Nephron (organoid): ENCODE measurements at regions not wholly inside any gene's neighbourhood (a gene's known extent, or its start where the extent isn't known, plus 50 kb on each side); places are given as distances from the start of the nearest gene placed in this dataset.
A peak's percentile ranks its signal among the peaks of the same experiment; 100 is the strongest.

Experiments
- H3K27ac Mint-ChIP-seq, 3 experiments: 2 replicates each; pipeline ENCODE4 v1.8.0; 2020; ENCODE audit warnings: mixed read lengths in 3 of 3, mild to moderate bottlenecking in 2 of 3, moderate library complexity in 1 of 3
- H3K27me3 Mint-ChIP-seq: 2 replicates; pipeline ENCODE4 v1.8.0; 2021; ENCODE audit warnings: low read depth, mild to moderate bottlenecking, moderate library complexity, mixed read lengths
- H3K36me3 Mint-ChIP-seq: 2 replicates; pipeline ENCODE4 v1.8.0; 2020; ENCODE audit warnings: low read depth, mixed read lengths
- H3K4me1 Mint-ChIP-seq: 2 replicates; pipeline ENCODE4 v1.8.0; 2020; ENCODE audit warnings: mixed read lengths
- H3K4me3 Mint-ChIP-seq, 3 experiments: 2 replicates each; pipeline ENCODE4 v1.8.0; 2020; ENCODE audit warnings: mild to moderate bottlenecking in 3 of 3, mixed read lengths in 3 of 3, moderate library complexity in 2 of 3
- H3K9me3 Mint-ChIP-seq: 2 replicates; pipeline ENCODE4 v1.8.0; 2020; ENCODE audit warnings: mixed read lengths
- TF ChIP-seq, protein P1 (sequence below), 3 experiments: fragments of 200-600 bp; sonication (generic); IDR thresholded peaks; one replicate each; pipeline ENCODE4 v1.5.0; 2021; ENCODE audit warnings: antibody characterized with exemption in 3 of 3; ENCODE audit not compliant: unreplicated experiment in 3 of 3

DNA sequence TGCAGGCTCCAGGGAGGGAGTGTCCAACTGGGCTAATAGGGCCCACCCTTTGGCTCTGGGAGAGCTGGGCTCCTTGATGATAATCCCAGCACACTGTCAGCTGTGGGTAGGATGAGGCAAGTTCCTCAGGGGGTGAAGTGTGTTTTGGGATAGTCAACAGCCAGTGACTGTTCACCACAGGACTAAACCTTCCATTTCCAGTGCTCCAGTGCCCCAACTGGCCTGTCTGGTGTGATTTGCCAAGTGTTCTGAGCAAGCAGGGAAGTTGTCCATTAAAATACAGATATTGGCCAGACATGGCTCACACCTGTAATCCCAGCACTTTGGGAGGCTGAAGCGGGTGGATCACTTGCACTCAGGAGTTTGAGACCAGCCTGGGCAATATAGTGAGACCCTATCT is 150.9 kb downstream of the TM9SF2 start:
- H3K4me1 Mint-ChIP-seq: peaks cover 10% of the 10 kb centered on the region
- H3K4me3 Mint-ChIP-seq: no peak overlapping the region
- peaks cover 11% of the 10 kb centered on the region for H3K27me3 Mint-ChIP-seq
- TF ChIP-seq, protein P1, sequence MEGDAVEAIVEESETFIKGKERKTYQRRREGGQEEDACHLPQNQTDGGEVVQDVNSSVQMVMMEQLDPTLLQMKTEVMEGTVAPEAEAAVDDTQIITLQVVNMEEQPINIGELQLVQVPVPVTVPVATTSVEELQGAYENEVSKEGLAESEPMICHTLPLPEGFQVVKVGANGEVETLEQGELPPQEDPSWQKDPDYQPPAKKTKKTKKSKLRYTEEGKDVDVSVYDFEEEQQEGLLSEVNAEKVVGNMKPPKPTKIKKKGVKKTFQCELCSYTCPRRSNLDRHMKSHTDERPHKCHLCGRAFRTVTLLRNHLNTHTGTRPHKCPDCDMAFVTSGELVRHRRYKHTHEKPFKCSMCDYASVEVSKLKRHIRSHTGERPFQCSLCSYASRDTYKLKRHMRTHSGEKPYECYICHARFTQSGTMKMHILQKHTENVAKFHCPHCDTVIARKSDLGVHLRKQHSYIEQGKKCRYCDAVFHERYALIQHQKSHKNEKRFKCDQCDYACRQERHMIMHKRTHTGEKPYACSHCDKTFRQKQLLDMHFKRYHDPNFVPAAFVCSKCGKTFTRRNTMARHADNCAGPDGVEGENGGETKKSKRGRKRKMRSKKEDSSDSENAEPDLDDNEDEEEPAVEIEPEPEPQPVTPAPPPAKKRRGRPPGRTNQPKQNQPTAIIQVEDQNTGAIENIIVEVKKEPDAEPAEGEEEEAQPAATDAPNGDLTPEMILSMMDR (IDR thresholded peaks at IDR 0.05; ENCODE audit: unreplicated experiment in 3 of 3): no peak
- H3K36me3 Mint-ChIP-seq: no peaks in the 10 kb centered on the region
- no peaks in the 10 kb centered on the region for H3K9me3 Mint-ChIP-seq
- H3K27ac Mint-ChIP-seq: no peak overlapping the region

DNA sequence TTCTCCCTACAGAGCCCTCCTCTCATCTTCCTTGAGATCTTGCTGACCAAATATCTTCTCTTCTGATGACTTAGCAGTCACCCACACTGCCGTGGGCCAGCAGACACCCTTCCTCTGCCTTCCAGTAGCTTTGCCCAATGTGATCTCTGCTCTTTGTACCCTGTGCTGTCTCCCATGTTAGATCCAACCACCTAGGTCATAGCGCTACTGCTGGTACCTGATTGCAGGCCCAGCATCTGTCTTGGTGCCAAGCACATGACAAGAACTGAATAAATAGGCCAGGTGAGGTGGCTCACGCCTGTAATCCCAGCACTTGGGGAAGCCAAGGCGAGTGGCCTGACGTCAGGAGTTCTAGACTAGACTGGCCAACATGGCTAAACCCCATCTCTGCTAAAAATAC is 149.7 kb downstream of the TM9SF2 start:
- TF ChIP-seq, protein P1 (IDR thresholded peaks at IDR 0.05; ENCODE audit: unreplicated experiment in 3 of 3): no peak

DNA sequence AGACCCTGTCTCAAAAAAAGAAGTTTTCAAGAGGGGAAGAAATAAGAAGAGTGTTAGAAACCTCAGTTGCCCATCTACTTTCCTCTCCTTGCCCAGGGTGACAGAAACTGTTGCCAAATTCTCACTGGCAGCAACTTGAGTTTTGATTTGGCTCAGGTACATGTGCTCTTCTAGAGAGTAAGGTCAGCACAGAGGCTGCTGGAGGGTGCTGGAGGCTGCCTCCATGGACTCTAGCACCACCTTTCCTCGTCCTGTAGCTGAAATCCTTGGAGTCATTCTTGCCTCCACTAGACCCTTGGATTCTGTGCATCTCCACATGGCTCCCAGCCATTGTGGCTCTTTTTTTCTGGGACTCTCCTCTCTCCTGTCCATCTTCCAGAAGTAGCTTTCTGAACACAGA is 149.1 kb downstream of the TM9SF2 start:
- Mint-ChIP-seq H3K4me1 (no peaks in the 10 kb centered on the region), H3K4me3 (no peak overlapping the region), H3K27ac (no peak overlapping the region), H3K27me3 (no peaks in the 10 kb centered on the region), H3K36me3 (no peaks in the 10 kb centered on the region), H3K9me3 (no peaks in the 10 kb centered on the region)
- TF ChIP-seq, protein P1 (IDR thresholded peaks at IDR 0.05; ENCODE audit: unreplicated experiment in 3 of 3): no peak

More for the DNA sequence above, 149.7 kb downstream of the TM9SF2 start:
- Mint-ChIP-seq H3K4me3 (no peak overlapping the region), H3K27me3 (peaks cover 1% of the 10 kb centered on the region), H3K27ac (no peak overlapping the region), H3K36me3 (no peaks in the 10 kb centered on the region), H3K9me3 (no peaks in the 10 kb centered on the region), H3K4me1 (peaks cover 1% of the 10 kb centered on the region)

DNA sequence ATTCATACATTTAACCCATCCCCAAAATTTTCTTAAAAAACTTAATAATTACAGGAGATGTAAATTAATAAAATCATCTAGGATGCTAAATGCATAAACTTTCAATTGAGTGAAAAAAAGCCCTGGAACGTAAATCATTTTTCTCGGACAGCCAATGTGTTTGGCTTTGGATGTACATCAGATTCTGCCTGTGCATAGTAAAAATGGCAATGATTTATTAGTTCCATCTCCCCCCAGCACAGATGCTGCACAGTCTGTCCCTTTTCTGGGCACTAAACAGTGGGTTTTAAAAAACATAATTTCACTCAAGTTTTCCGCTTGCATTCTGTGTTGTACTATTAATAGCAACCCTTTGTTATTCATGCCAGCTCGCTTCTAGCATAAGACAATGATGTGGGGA is 147.7 kb downstream of the TM9SF2 start:
- Mint-ChIP-seq H3K27ac (no peak overlapping the region), H3K27me3 (no peaks in the 10 kb centered on the region), H3K36me3 (no peaks in the 10 kb centered on the region), H3K4me3 (no peak overlapping the region), H3K9me3 (no peaks in the 10 kb centered on the region), H3K4me1 (no peaks in the 10 kb centered on the region)
- TF ChIP-seq, protein P1 (IDR thresholded peaks at IDR 0.05; ENCODE audit: unreplicated experiment in 3 of 3): no peak

DNA sequence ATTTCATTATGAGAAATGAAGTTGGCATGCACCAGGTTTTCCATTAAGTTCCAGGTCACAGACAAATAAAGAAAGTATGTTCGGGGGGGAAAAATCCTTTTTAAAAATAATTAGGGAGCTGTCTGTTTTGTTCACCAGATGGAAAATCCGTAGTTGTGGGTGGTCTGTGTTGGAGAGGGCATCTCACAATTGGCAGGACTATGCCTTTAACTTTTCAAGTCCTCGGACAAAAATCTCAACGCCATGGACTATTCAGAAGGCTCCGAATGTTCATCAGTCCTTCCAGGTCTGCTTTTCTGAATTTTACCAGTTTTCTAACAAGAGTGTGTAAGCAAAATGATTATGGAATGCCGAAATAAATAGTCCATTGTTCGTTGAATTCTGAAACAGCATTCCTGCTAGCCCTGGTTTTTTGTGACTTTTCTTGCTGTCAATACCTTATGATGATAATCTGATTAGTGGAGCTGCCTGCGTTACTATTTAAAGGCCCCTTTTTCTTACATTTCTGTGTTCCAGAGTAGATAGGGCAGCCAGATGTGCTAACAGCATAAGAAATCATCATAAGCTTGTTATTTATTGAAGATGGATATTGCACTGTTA is 146.9 kb downstream of the TM9SF2 start:
- H3K4me1 Mint-ChIP-seq: no peaks in the 10 kb centered on the region
- H3K27me3 Mint-ChIP-seq: no peaks in the 10 kb centered on the region

DNA sequence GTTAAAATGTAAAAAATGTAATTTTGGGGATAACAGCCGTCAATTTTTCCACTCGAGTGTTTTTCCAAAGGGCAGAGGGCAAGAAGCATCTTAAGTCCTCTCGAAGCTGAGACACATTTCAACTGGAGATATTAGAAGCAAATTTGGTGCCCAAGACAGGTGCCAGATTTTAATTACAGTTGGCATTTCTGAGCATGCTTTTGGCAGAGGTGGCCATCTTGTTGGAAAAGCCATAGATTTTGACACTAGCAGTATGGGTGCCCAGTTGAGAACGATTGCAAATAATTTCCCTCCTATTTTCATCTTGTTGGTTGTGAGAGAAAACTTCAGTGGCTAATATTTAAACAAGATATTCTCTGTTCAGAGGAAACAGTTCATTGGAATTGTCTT is 146.3 kb downstream of the TM9SF2 start:
- TF ChIP-seq, protein P1 (IDR thresholded peaks at IDR 0.05; ENCODE audit: unreplicated experiment in 3 of 3): no peak
- no peak overlapping the region for H3K4me3 Mint-ChIP-seq
- H3K36me3 Mint-ChIP-seq: no peaks in the 10 kb centered on the region
- no peaks in the 10 kb centered on the region for H3K9me3 Mint-ChIP-seq
- H3K27ac Mint-ChIP-seq: peak overlapping the region; percentile 23 to 70 (median 62)
- H3K4me1 Mint-ChIP-seq: no peaks in the 10 kb centered on the region
- H3K27me3 Mint-ChIP-seq: no peaks in the 10 kb centered on the region

More for the DNA sequence above, 146.9 kb downstream of the TM9SF2 start:
- Mint-ChIP-seq H3K4me3 (no peak overlapping the region), H3K9me3 (no peaks in the 10 kb centered on the region), H3K36me3 (no peaks in the 10 kb centered on the region), H3K27ac (peak overlapping the region; percentile 23 to 70 (median 62))
- TF ChIP-seq, protein P1 (IDR thresholded peaks at IDR 0.05; ENCODE audit: unreplicated experiment in 3 of 3): no peak
